Sigmoid colon (tissue), 6 donors: ENCODE measurements at regions not wholly inside any gene's neighbourhood (a gene's known extent, or its start where the extent isn't known, plus 50 kb on each side); places are given as distances from the start of the nearest gene placed in this dataset.

Experiments used
- DNase-seq: peaks from one replicate; pipeline ENCODE4 v3.0.0-alpha.2; 2019
- H3K27ac ChIP-seq, 4 donors: fragments of 200-600 bp; sonication (generic); one replicate each; pipeline ENCODE4 v1.5.1; 2016 to 2019; ENCODE audit warnings: mild to moderate bottlenecking in 1 of 4
- H3K27me3 ChIP-seq, 3 donors: fragments of 200-600 bp; sonication (generic); one replicate each; pipeline ENCODE4 v1.5.1; 2019; ENCODE audit warnings: mild to moderate bottlenecking in 1 of 3
- H3K36me3 ChIP-seq, 4 donors: fragments of 200-600 bp; sonication (generic); one replicate each; pipeline ENCODE4 v1.5.1; 2016 to 2019
- H3K4me1 ChIP-seq, 4 donors: fragments of 200-600 bp; sonication (generic); one replicate each; pipeline ENCODE4 v1.5.1; 2017 to 2019
- H3K4me3 ChIP-seq, 4 donors: fragments of 200-600 bp; sonication (generic); one replicate each; pipeline ENCODE4 v1.5.1; 2017 to 2019; ENCODE audit warnings: mild to moderate bottlenecking in 2 of 4, moderate library complexity in 1 of 4
- H3K9me3 ChIP-seq, 4 donors: fragments of 200-600 bp in 3 of 4; sonication (generic) in 3 of 4; one replicate each; pipeline versions ENCODE4 v1.5.1 to v1.6.1; 2013 to 2019
- CTCF ChIP-seq, 4 experiments: fragments of 450-650 bp in 3 of 4; fragments of 200-600 bp in 1 of 4; IDR thresholded peaks; one replicate each; pipeline ENCODE4 v1.5.1; 2016 to 2019; ENCODE audit warnings: antibody characterized with exemption in 4 of 4, mild to moderate bottlenecking in 3 of 4, moderate library complexity in 2 of 4
- EP300 ChIP-seq, 4 donors: sonication (generic); formaldehyde crosslinking; IDR thresholded peaks; one replicate each; pipeline ENCODE4 v1.6.1; 2017; ENCODE audit warnings: antibody characterized with exemption in 4 of 4
- POLR2A ChIP-seq, 2 donors: fragments of 450-650 bp; IDR thresholded peaks; one replicate each; pipeline ENCODE4 v1.6.1; 2016; ENCODE audit warnings: antibody characterized with exemption in 2 of 2, mild to moderate bottlenecking in 2 of 2, moderate library complexity in 2 of 2
- POLR2AphosphoS5 ChIP-seq, 4 donors: sonication (generic); formaldehyde crosslinking; IDR thresholded peaks; one replicate each; pipeline ENCODE4 v1.6.1; 2017; ENCODE audit warnings: antibody characterized with exemption in 4 of 4
- WGBS, 2 donors: extraction: QIAGEN DNeasy Blood & Tissue Kit; methylation state at CpG; one replicate each; pipeline ENCODE4 v1.1.7; 2013; 5-methylcytosine and 5-hydroxymethylcytosine counted together
- intact Hi-C: fragments of 100-400 bp; cut with DNase I; formaldehyde crosslinking; loops from one replicate; pipeline ENCODE4 v1.15.1; 2023
- donor health status: healthy with polysubstance abuse.
- donor health status: healthy.

DNA sequence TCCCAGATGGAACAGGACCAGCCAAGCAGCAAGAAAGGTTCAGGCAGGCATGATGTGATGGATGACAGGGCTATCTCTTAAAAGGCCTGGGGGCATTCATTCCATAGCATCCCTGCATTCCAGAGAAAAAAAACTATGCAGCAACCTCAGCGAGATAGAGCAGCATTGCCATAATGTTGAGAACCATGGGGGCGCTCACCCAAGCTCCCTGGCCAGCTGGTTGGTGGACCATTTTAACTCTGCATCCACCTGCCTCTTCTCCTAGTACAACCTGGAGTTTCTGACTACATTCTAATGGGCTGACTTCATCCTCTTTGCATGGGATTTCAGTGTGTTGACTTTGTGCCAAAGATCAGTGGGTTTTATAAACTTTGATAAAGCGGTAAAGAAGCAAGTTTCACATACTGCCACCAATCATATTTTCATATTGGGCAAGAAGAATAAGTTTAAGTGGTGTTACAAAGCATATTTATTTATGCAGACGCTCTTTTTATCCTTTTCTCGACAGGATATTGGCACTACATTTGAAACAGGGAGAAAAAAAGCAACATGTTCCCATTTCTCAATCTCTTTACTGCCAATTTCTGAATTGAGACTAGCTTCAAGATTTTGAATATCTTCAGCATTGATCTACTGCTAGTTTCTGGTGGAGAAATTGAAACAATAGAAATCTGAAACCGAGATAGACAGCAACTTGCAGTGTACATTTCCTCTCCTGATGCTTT is 378.3 kb upstream of the WWC1 start:
- H3K27ac ChIP-seq, result no peak overlapping the region
- WGBS, 2 donors, result 64 to 70% methylated on average over 6 of the region's 6 CpGs
- no peak for TF ChIP-seq EP300 (IDR thresholded peaks at IDR 0.05)
- TF ChIP-seq CTCF (IDR thresholded peaks at IDR 0.05), result no peak
- no peak for TF ChIP-seq POLR2AphosphoS5 (IDR thresholded peaks at IDR 0.05)
- DNase-seq, result no peak
- intact Hi-C loops, result no loop called here
- no peaks in the 10 kb centered on the region for H3K9me3 ChIP-seq
- H3K4me1 ChIP-seq, result no peaks in the 10 kb centered on the region
- H3K36me3 ChIP-seq, result no peaks in the 10 kb centered on the region
- H3K27me3 ChIP-seq, result no peaks in the 10 kb centered on the region
- no peak overlapping the region for H3K4me3 ChIP-seq

GRCh38 chr5:167915237-167915636 is 376.2 kb upstream of the WWC1 start:
- Histone ChIP-seq H3K27ac (no peak overlapping the region), H3K4me3 (no peak overlapping the region), H3K36me3 (no peaks in the 10 kb centered on the region), H3K9me3 (no peaks in the 10 kb centered on the region), H3K4me1 (no peaks in the 10 kb centered on the region), H3K27me3 (no peaks in the 10 kb centered on the region)
- intact Hi-C loops, result no loop called here
- TF ChIP-seq CTCF (IDR thresholded peaks at IDR 0.05) (no peak), POLR2AphosphoS5 (IDR thresholded peaks at IDR 0.05) (no peak), EP300 (IDR thresholded peaks at IDR 0.05) (no peak), POLR2A (IDR thresholded peaks at IDR 0.05) (no peak)
- 85 to 91% methylated on average over 4 of the region's 4 CpGs for WGBS, 2 donors
- DNase-seq, result no peak

DNA sequence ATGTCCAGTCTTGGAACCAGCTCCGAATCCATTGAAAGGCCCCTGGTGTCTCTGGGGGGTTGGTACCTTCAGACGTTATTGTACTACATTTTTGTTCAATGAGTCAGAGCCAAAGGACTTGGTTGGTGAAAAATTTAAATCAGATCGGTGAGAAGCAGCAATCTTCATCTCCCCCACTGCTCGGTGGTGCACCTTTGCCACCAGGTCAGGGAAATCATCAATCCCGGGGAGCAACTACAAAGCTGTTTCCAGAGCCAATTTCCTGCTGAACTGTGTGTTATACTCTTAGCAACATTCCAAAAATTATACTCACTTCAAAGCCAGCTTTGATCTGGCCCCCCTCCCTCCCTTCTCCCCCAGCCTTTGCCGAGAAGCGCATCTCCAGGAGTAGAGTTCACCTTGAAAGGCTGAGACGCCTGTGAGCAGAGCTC is 375.2 kb upstream of the WWC1 start:
- Histone ChIP-seq H3K27ac (no peak overlapping the region), H3K9me3 (no peaks in the 10 kb centered on the region), H3K4me3 (no peak overlapping the region), H3K36me3 (no peaks in the 10 kb centered on the region), H3K27me3 (no peaks in the 10 kb centered on the region), H3K4me1 (no peaks in the 10 kb centered on the region)
- intact Hi-C loops, result no loop called here
- TF ChIP-seq POLR2AphosphoS5 (IDR thresholded peaks at IDR 0.05) (no peak), POLR2A (IDR thresholded peaks at IDR 0.05) (no peak), EP300 (IDR thresholded peaks at IDR 0.05) (no peak), CTCF (IDR thresholded peaks at IDR 0.05) (no peak)
- no peak for DNase-seq
- 52 to 71% methylated on average over 8 of the region's 8 CpGs for WGBS, 2 donors

GRCh38 chr5:167916706-167917105 is 374.7 kb upstream of the WWC1 start:
- intact Hi-C loops, result no loop called here
- TF ChIP-seq CTCF (IDR thresholded peaks at IDR 0.05) (no peak), POLR2AphosphoS5 (IDR thresholded peaks at IDR 0.05) (no peak), EP300 (IDR thresholded peaks at IDR 0.05) (no peak), POLR2A (IDR thresholded peaks at IDR 0.05) (no peak)
- no peaks in the 10 kb centered on the region for H3K27me3 ChIP-seq
- H3K4me3 ChIP-seq, result no peak overlapping the region
- H3K4me1 ChIP-seq, result no peaks in the 10 kb centered on the region
- WGBS, 2 donors, result 38 to 42% methylated on average over 4 of the region's 4 CpGs
- H3K36me3 ChIP-seq, result no peaks in the 10 kb centered on the region
- H3K9me3 ChIP-seq, result no peaks in the 10 kb centered on the region
- DNase-seq, result peak; percentile 71
- no peak overlapping the region for H3K27ac ChIP-seq
